H1 (cell line): ENCODE measurements at regions not wholly inside any gene's neighbourhood (a gene's known extent, or its start where the extent isn't known, plus 50 kb on each side); places are given as distances from the start of the nearest gene placed in this dataset.

Experiments used
- CTCF ChIA-PET: fragments of 300-600 bp; sonication (Branson Sonifier 250); formaldehyde crosslinking; loops from one replicate; lab custom pipeline; 2021; ENCODE audit not compliant: partially characterized antibody; lab: Charles Lee
- POLR2A ChIA-PET: fragments of 300-600 bp; sonication (Branson Sonifier 250); formaldehyde crosslinking; loops from one replicate; lab custom pipeline; 2021; ENCODE audit warnings: inconsistent platforms; ENCODE audit not compliant: partially characterized antibody; lab: Charles Lee
- DNase-seq, 2 experiments: peaks; one replicate each; pipeline versions ENCODE4 v3.0.0 to v3.0.0-alpha.2; 2010 to 2022; ENCODE audit warnings: low spot score in 2 of 2, low read depth in 1 of 2, mixed read lengths in 1 of 2
- FAIRE-seq: peaks from 2 replicates; lab custom pipeline; 2011; peaks lifted over from hg19 to GRCh38; lab: Jason Lieb, UNC
- H2AFZ ChIP-seq: 2 replicates; pipeline ENCODE4 v1.8.1; 2012; ENCODE audit warnings: low read length, inconsistent platforms
- H2AK5ac ChIP-seq: 2 replicates; pipeline ENCODE4 v1.6.1; 2013; ENCODE audit warnings: low read depth, low read length
- H2BK120ac ChIP-seq: replicated peaks from 2 replicates; pipeline ENCODE3; 2013; ENCODE audit warnings: low read depth, low read length, inconsistent platforms
- H2BK12ac ChIP-seq: 2 replicates; pipeline ENCODE4 v1.6.1; 2013; ENCODE audit warnings: low read depth, low read length
- H2BK15ac ChIP-seq: 2 replicates; pipeline ENCODE4 v1.6.1; 2013; ENCODE audit warnings: low read length
- H2BK20ac ChIP-seq: 2 replicates; pipeline ENCODE4 v1.6.1; 2013; ENCODE audit warnings: low read length
- H2BK5ac ChIP-seq: 2 replicates; pipeline ENCODE4 v1.6.1; 2013; ENCODE audit warnings: low read depth, low read length
- H3K14ac ChIP-seq: 2 replicates; pipeline ENCODE4 v1.6.1; 2013; ENCODE audit warnings: inconsistent platforms; ENCODE audit not compliant: insufficient read length
- H3K18ac ChIP-seq: 2 replicates; pipeline ENCODE4 v1.6.1; 2013; ENCODE audit warnings: low read length; ENCODE audit errors: extremely low read depth
- H3K23ac ChIP-seq: 2 replicates; pipeline ENCODE4 v1.6.1; 2013; ENCODE audit warnings: inconsistent platforms; ENCODE audit not compliant: insufficient read length
- H3K23me2 ChIP-seq: 2 replicates; pipeline ENCODE4 v1.6.1; 2013; ENCODE audit warnings: low read depth, low read length
- H3K27ac ChIP-seq: 2 replicates; pipeline ENCODE4 v1.6.1; 2011; ENCODE audit warnings: low read depth, low read length, inconsistent platforms
- H3K27me3 ChIP-seq, 4 experiments: replicated peaks in 1 of 4; 1 replicate in 1 of 4; 2 replicates in 3 of 4; pipeline versions ENCODE4 v1.6.1 to v1.8.1; 2011 to 2013; ENCODE audit warnings: low read length in 3 of 4, mild to moderate bottlenecking in 3 of 4, inconsistent platforms in 2 of 4, mixed read lengths in 2 of 4, moderate library complexity in 1 of 4; ENCODE audit not compliant: control insufficient read depth in 3 of 4, insufficient read depth in 3 of 4; ENCODE audit errors: extremely low read depth in 1 of 4
- H3K36me3 ChIP-seq, 4 experiments: 2 replicates each; pipeline versions ENCODE4 v1.6.1 to v1.8.1; 2011 to 2013; ENCODE audit warnings: mild to moderate bottlenecking in 4 of 4, low read length in 3 of 4, moderate library complexity in 2 of 4, control low read depth in 1 of 4, inconsistent platforms in 1 of 4; ENCODE audit not compliant: insufficient read depth in 4 of 4, control insufficient read depth in 2 of 4
- H3K4ac ChIP-seq: replicated peaks from 2 replicates; pipeline ENCODE3; 2013; ENCODE audit warnings: low read length, low read depth, mixed read lengths, inconsistent platforms; ENCODE audit not compliant: insufficient read length
- H3K4me1 ChIP-seq, 4 experiments: replicated peaks in 1 of 4; 1 replicate in 1 of 4; 2 replicates in 3 of 4; pipeline versions ENCODE4 v1.6.1 to v1.8.1; 2011 to 2013; ENCODE audit warnings: low read length in 3 of 4, inconsistent platforms in 2 of 4, mixed read lengths in 1 of 4; ENCODE audit not compliant: insufficient read depth in 4 of 4, control insufficient read depth in 3 of 4
- H3K4me2 ChIP-seq, 2 experiments: 2 replicates each; pipeline versions ENCODE4 v1.6.1 to v1.8.1; 2011 to 2013; ENCODE audit warnings: low read depth in 2 of 2, low read length in 2 of 2, control low read depth in 1 of 2, inconsistent platforms in 1 of 2, mild to moderate bottlenecking in 1 of 2; ENCODE audit not compliant: insufficient read depth in 1 of 2
- H3K4me3 ChIP-seq, 4 experiments: fragments of 200-600, 300-600 bp in 1 of 4; sonication (generic), shearing (Covaris generic), sonication (Bioruptor Twin) in 1 of 4; 2 replicates each; pipeline versions ENCODE4 v1.5.1 to v1.8.1; 2011 to 2016; ENCODE audit warnings: low read length in 4 of 4, low read depth in 3 of 4, control low read depth in 2 of 4, inconsistent platforms in 2 of 4, mild to moderate bottlenecking in 2 of 4, mixed read lengths in 1 of 4, moderate library complexity in 1 of 4; ENCODE audit not compliant: insufficient read depth in 2 of 4; ENCODE audit errors: extremely low read depth in 1 of 4
- H3K56ac ChIP-seq: replicated peaks from 2 replicates; pipeline ENCODE3; 2013; ENCODE audit warnings: low read depth, mild to moderate bottlenecking, mixed read lengths, low read length, inconsistent platforms; ENCODE audit not compliant: insufficient read length
- H3K79me1 ChIP-seq: 2 replicates; pipeline ENCODE4 v1.6.1; 2013; ENCODE audit warnings: low read depth, low read length, control low read depth
- H3K79me2 ChIP-seq, 2 experiments: 2 replicates each; pipeline versions ENCODE4 v1.6.1 to v1.8.1; 2012 to 2013; ENCODE audit warnings: low read length in 2 of 2, mild to moderate bottlenecking in 2 of 2, inconsistent platforms in 1 of 2; ENCODE audit not compliant: insufficient read depth in 2 of 2, control insufficient read depth in 1 of 2
- H3K9ac ChIP-seq, 4 experiments: replicated peaks in 1 of 4; 1 replicate in 1 of 4; 2 replicates in 3 of 4; pipeline versions ENCODE4 v1.6.1 to v1.8.1; 2011 to 2013; ENCODE audit warnings: low read depth in 3 of 4, low read length in 3 of 4, control low read depth in 2 of 4, mild to moderate bottlenecking in 2 of 4, moderate library complexity in 2 of 4, inconsistent platforms in 1 of 4; ENCODE audit errors: extremely low read depth in 1 of 4
- H3K9me3 ChIP-seq, 2 experiments: 2 replicates each; pipeline versions ENCODE4 v1.6.1 to v1.8.1; 2012 to 2013; ENCODE audit warnings: mild to moderate bottlenecking in 2 of 2, moderate library complexity in 2 of 2, control low read depth in 1 of 2, inconsistent platforms in 1 of 2, low read depth in 1 of 2, low read length in 1 of 2, mixed read lengths in 1 of 2; ENCODE audit not compliant: insufficient read depth in 2 of 2
- H4K20me1 ChIP-seq, 2 experiments: replicated peaks in 1 of 2; 2 replicates each; pipeline versions ENCODE3 to v1.8.1; 2011 to 2013; ENCODE audit warnings: inconsistent platforms in 2 of 2, low read length in 2 of 2, mild to moderate bottlenecking in 1 of 2; ENCODE audit not compliant: insufficient read depth in 2 of 2, control insufficient read depth in 1 of 2
- H4K5ac ChIP-seq: 2 replicates; pipeline ENCODE4 v1.6.1; 2013; ENCODE audit warnings: low read length, low read depth, mixed read lengths, inconsistent platforms; ENCODE audit not compliant: insufficient read length
- H4K8ac ChIP-seq: 2 replicates; pipeline ENCODE4 v1.8.0; 2013; ENCODE audit warnings: mild to moderate bottlenecking, moderate library complexity, low read length, inconsistent platforms; ENCODE audit not compliant: insufficient read depth; ENCODE audit errors: extremely low read depth
- H4K91ac ChIP-seq: replicated peaks from 2 replicates; pipeline ENCODE3; 2013; ENCODE audit warnings: low read length, mixed read lengths, inconsistent platforms; ENCODE audit not compliant: insufficient read length
- CBX5 ChIP-seq: fragments of 300-800, 300-1000 bp; sonication (generic); IDR thresholded peaks from 2 replicates; pipeline ENCODE4 v1.7.1; 2016; ENCODE audit warnings: antibody characterized with exemption, low read length, low read depth
- JUND ChIP-seq: IDR thresholded peaks from 2 replicates; pipeline ENCODE4 v1.6.1; 2011; ENCODE audit warnings: mild to moderate bottlenecking, improper control_type of control experiment, low read length
- KDM5A ChIP-seq: fragments of 200-600 bp; IDR thresholded peaks from 2 replicates; pipeline ENCODE4 v1.7.1; 2012; ENCODE audit warnings: mild to moderate bottlenecking, low read length, inconsistent platforms, mixed read lengths
- MAFK ChIP-seq: IDR thresholded peaks from 2 replicates; pipeline ENCODE4 v1.6.1; 2012; ENCODE audit warnings: low read depth, mild to moderate bottlenecking, improper control_type of control experiment, low read length
- POLR2A ChIP-seq, 2 experiments: IDR thresholded peaks; 1 replicate in 1 of 2; 2 replicates in 1 of 2; pipeline ENCODE4 v1.6.1; 2011; ENCODE audit warnings: low read depth in 2 of 2, low read length in 2 of 2, mild to moderate bottlenecking in 2 of 2; ENCODE audit errors: control extremely low read depth in 1 of 2
- POLR2AphosphoS5 ChIP-seq: IDR thresholded peaks from 2 replicates; pipeline ENCODE4 v1.6.1; 2011; ENCODE audit warnings: low read depth, low read length
- SAP30 ChIP-seq: fragments of 300-600 bp; sonication (generic); IDR thresholded peaks from 2 replicates; pipeline ENCODE4 v1.7.1; 2012; ENCODE audit warnings: low read length, moderate library complexity, mild to moderate bottlenecking, inconsistent platforms; ENCODE audit not compliant: insufficient read depth, insufficient replicate concordance
- SRF ChIP-seq: IDR thresholded peaks from 2 replicates; pipeline ENCODE4 v1.6.1; 2011; ENCODE audit warnings: mild to moderate bottlenecking, low read depth, low read length, moderate library complexity

DNA sequence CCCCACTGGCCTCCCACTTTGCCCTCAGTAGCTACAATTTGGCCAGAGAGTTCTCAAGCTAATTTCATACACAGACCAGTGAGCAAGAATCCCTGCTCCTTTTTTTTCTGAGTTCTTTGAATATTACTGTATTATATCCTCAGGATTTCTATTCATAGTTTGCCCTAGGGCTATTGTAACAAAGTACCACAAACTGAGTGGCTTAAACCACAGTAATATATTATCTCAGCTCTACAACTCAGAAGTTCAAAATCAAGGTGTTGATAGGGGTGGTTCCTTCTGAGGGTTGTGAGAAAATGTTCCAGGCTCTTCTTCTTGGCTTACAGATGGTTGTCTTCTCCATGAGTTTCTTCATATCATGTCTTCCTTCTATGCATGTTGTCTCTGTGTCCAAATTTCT, 289.4 kb upstream of the ESRRG start:
- H3K4me3 ChIP-seq, result no peak overlapping the region
- no peaks in the 10 kb centered on the region for H3K79me2 ChIP-seq
- H3K36me3 ChIP-seq, result no peaks in the 10 kb centered on the region
- TF ChIP-seq POLR2A (IDR thresholded peaks at IDR 0.05; ENCODE audit: control extremely low read depth in 1 of 2, low read depth in 2 of 2, low read length in 2 of 2) (no peak), MAFK (no peak), KDM5A (no peak), JUND (no peak), SAP30 (no peak), SRF (no peak), POLR2AphosphoS5 (no peak), CBX5 (no peak)
- TF ChIP-seq, all 59 proteins: peak for 0
- no peaks in the 10 kb centered on the region for H3K79me1 ChIP-seq
- H3K9me3 ChIP-seq, result no peaks in the 10 kb centered on the region
- no peak overlapping the region for H4K5ac ChIP-seq
- no peaks in the 10 kb centered on the region for H3K27me3 ChIP-seq
- H3K4ac ChIP-seq, result no peak overlapping the region
- no peaks in the 10 kb centered on the region for H3K4me1 ChIP-seq
- no peaks in the 10 kb centered on the region for H4K20me1 ChIP-seq
- no peak overlapping the region for H2AK5ac ChIP-seq
- H3K27ac ChIP-seq, result no peak overlapping the region
- no peak overlapping the region for H3K14ac ChIP-seq
- no peaks in the 10 kb centered on the region for H3K23me2 ChIP-seq
- CTCF ChIA-PET, result interaction anchor here (1.1 to 1.6 kb wide), 4 partner anchors 9 to 21 kb away, joined by 3 to 5 read pairs (median 4); no protein-coding TSS in a partner anchor
- H2AFZ ChIP-seq, result no peak overlapping the region
- H2BK20ac ChIP-seq, result no peak overlapping the region
- H2BK5ac ChIP-seq, result no peak overlapping the region
- H3K23ac ChIP-seq, result no peak overlapping the region
- FAIRE-seq (no peak), DNase-seq (no peak)
- no peak overlapping the region for H4K91ac ChIP-seq
- no peak overlapping the region for H2BK120ac ChIP-seq
- no peak overlapping the region for H3K9ac ChIP-seq
- H3K18ac ChIP-seq, result no peak overlapping the region
- no peak overlapping the region for H2BK15ac ChIP-seq
- no peak overlapping the region for H3K4me2 ChIP-seq
- H3K56ac ChIP-seq, result no peak overlapping the region
- no peak overlapping the region for H4K8ac ChIP-seq
- POLR2A ChIA-PET, result no interaction called here
- H2BK12ac ChIP-seq, result no peak overlapping the region
